ENCODE measurements at regions not wholly inside any gene's neighbourhood (a gene's known extent, or its start where the extent isn't known, plus 50 kb on each side); places are given as distances from the start of the nearest gene placed in this dataset.

DNA sequence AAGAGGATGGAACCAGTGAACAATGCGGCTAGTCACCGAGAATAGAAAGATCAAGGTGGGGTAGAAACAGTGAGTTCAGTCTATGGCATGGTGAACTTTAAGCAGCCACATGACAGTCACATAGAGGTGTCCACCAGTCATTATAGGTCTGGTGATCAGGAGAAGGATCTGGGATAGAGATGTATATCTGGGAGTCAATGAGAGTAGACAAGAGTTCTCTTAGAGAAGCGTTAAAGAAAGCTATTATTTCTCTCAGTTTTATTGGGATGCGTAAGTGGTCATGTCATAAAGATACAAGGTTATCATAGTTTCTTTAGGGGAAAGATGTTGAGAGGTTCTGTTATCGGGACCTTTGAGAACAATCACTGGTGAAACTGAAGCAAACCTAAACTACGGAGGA lies 136.1 kb upstream of the SLC38A2 start:
- CTCF ChIA-PET, result no interaction called here
- peaks cover 27% of the 10 kb centered on the region; the same call in 1 of the 2 replicates for H3K9me3 ChIP-seq (ENCODE audit: low read length)
- H2AFZ ChIP-seq (ENCODE audit: low read length), result no peak overlapping the region
- no peaks in the 10 kb centered on the region; the same call in 1 of the 2 replicates for H3K36me3 ChIP-seq (ENCODE audit: low read depth, low read length)
- no peak overlapping the region for H3K4me3 ChIP-seq (ENCODE audit: low read length)
- no peak overlapping the region for H3K9ac ChIP-seq (ENCODE audit: low read length)
- DNase-seq, result no peak
- H3F3A ChIP-seq (ENCODE audit: low read length, unreplicated experiment), result no peaks in the 10 kb centered on the region
- H3K4me1 ChIP-seq (ENCODE audit: insufficient read depth, low read length), result peaks cover 10% of the 10 kb centered on the region
- no peak overlapping the region for H3K27ac ChIP-seq (ENCODE audit: low read length)
- H3K27me3 ChIP-seq (ENCODE audit: low read length), result no peaks in the 10 kb centered on the region
- no peaks in the 10 kb centered on the region for H4K20me1 ChIP-seq (ENCODE audit: low read length)
- H3K9me2 ChIP-seq (replicated peaks; ENCODE audit: low read length), result no peaks in the 10 kb centered on the region
- ATAC-seq, result no peak
- BruUV-seq (replicated peaks), result no TSS peak
- no peaks in the 10 kb centered on the region for H3K79me2 ChIP-seq (ENCODE audit: low read length)
- no peak overlapping the region for H3K4me2 ChIP-seq (ENCODE audit: low read length)
- intact Hi-C loops (cut with micrococcal nuclease), result no loop called here
- no peak for TF ChIP-seq EZH2 (IDR thresholded peaks at IDR 0.05; ENCODE audit: low read length, unreplicated experiment)
- TF ChIP-seq, protein P1, sequence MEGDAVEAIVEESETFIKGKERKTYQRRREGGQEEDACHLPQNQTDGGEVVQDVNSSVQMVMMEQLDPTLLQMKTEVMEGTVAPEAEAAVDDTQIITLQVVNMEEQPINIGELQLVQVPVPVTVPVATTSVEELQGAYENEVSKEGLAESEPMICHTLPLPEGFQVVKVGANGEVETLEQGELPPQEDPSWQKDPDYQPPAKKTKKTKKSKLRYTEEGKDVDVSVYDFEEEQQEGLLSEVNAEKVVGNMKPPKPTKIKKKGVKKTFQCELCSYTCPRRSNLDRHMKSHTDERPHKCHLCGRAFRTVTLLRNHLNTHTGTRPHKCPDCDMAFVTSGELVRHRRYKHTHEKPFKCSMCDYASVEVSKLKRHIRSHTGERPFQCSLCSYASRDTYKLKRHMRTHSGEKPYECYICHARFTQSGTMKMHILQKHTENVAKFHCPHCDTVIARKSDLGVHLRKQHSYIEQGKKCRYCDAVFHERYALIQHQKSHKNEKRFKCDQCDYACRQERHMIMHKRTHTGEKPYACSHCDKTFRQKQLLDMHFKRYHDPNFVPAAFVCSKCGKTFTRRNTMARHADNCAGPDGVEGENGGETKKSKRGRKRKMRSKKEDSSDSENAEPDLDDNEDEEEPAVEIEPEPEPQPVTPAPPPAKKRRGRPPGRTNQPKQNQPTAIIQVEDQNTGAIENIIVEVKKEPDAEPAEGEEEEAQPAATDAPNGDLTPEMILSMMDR (conservative IDR thresholded peaks at IDR 0.05; ENCODE audit: low read depth, low read length), result no peak
- no peak for TF ChIP-seq EZH2phosphoT487 (IDR thresholded peaks at IDR 0.05; ENCODE audit: borderline replicate concordance, low read length)
- POLR2A ChIA-PET (ENCODE audit: unreplicated experiment), result no interaction called here

DNA sequence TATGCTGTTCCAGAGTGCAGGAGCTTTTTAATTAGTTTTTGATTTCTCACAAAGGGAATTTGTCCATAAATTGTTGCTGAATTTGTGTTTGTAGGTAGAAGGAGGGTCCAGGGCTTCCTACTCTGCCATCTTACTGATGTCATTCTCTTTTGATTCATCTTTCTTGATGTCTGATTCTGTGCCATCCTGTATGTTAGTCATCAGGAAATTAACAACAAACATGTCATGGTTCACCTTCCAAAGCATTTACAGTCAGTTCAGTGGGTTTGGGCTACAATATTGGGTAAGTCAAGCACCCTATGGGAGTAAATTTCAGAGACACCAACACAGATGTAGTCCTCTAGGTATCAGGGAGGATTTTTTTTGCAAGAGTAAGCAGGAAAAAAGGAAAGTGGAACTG lies 135.2 kb upstream of the SLC38A2 start:
- Histone ChIP-seq H3K9ac (ENCODE audit: low read length) (no peak overlapping the region), H3K4me1 (ENCODE audit: insufficient read depth, low read length) (peaks cover 10% of the 10 kb centered on the region), H3K27me3 (ENCODE audit: low read length) (no peaks in the 10 kb centered on the region), H3F3A (ENCODE audit: low read length, unreplicated experiment) (no peaks in the 10 kb centered on the region), H4K20me1 (ENCODE audit: low read length) (no peaks in the 10 kb centered on the region), H3K4me3 (ENCODE audit: low read length) (no peak overlapping the region), H3K4me2 (ENCODE audit: low read length) (no peak overlapping the region), H3K79me2 (ENCODE audit: low read length) (no peaks in the 10 kb centered on the region), H3K9me3 (ENCODE audit: low read length) (peaks cover 29% of the 10 kb centered on the region; the same call in 1 of the 2 replicates), H3K27ac (ENCODE audit: low read length) (peak overlapping the region; percentile 20; the same call in 1 of the 2 replicates), H2AFZ (ENCODE audit: low read length) (no peak overlapping the region), H3K9me2 (replicated peaks; ENCODE audit: low read length) (no peaks in the 10 kb centered on the region), H3K36me3 (ENCODE audit: low read depth, low read length) (no peaks in the 10 kb centered on the region; the same call in 1 of the 2 replicates)
- intact Hi-C loops (cut with micrococcal nuclease), result no loop called here
- peak; percentile 48 for DNase-seq
- ChIA-PET CTCF (no interaction called here), POLR2A (ENCODE audit: unreplicated experiment) (no interaction called here)
- no TSS peak for BruUV-seq (replicated peaks)
- ATAC-seq, result peak; percentile 60
- TF ChIP-seq, protein P1 (conservative IDR thresholded peaks at IDR 0.05; ENCODE audit: low read depth, low read length), result no peak
- no peak for TF ChIP-seq EZH2 (IDR thresholded peaks at IDR 0.05; ENCODE audit: low read length, unreplicated experiment)
- no peak for TF ChIP-seq EZH2phosphoT487 (IDR thresholded peaks at IDR 0.05; ENCODE audit: borderline replicate concordance, low read length)

DNA sequence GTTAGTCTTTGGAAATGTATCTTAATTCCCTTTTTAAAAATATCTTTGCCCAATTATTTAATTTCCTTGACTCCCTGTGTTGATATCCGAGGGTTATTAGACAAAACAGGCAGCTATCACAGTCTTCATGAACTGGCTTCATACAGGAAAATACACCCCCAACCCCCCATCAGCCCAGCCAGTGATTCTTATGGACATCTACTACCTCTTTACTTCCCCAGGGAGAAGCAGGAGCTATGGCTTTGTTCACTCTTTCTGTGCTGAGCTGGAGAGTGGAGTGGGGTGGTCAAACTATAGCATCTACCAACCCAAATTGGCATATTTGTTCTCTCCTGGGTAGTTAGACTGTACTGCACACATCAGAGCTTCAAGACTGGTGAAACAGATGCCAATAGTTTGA lies 134.4 kb upstream of the SLC38A2 start:
- Histone ChIP-seq H3K27ac (ENCODE audit: low read length) (no peak overlapping the region), H3K4me3 (ENCODE audit: low read length) (no peak overlapping the region), H3K27me3 (ENCODE audit: low read length) (no peaks in the 10 kb centered on the region), H3F3A (ENCODE audit: low read length, unreplicated experiment) (no peaks in the 10 kb centered on the region), H2AFZ (ENCODE audit: low read length) (no peak overlapping the region), H4K20me1 (ENCODE audit: low read length) (no peaks in the 10 kb centered on the region), H3K9ac (ENCODE audit: low read length) (no peak overlapping the region), H3K9me3 (ENCODE audit: low read length) (peaks cover 29% of the 10 kb centered on the region; the same call in 1 of the 2 replicates), H3K9me2 (replicated peaks; ENCODE audit: low read length) (no peaks in the 10 kb centered on the region), H3K4me2 (ENCODE audit: low read length) (no peak overlapping the region), H3K36me3 (ENCODE audit: low read depth, low read length) (no peaks in the 10 kb centered on the region; the same call in 1 of the 2 replicates), H3K79me2 (ENCODE audit: low read length) (no peaks in the 10 kb centered on the region), H3K4me1 (ENCODE audit: insufficient read depth, low read length) (peaks cover 10% of the 10 kb centered on the region)
- POLR2A ChIA-PET (ENCODE audit: unreplicated experiment), result no interaction called here
- CTCF ChIA-PET, result no interaction called here
- no peak for DNase-seq
- no peak for ATAC-seq
- BruUV-seq (replicated peaks), result no TSS peak
- TF ChIP-seq EZH2phosphoT487 (IDR thresholded peaks at IDR 0.05; ENCODE audit: borderline replicate concordance, low read length) (no peak), EZH2 (IDR thresholded peaks at IDR 0.05; ENCODE audit: low read length, unreplicated experiment) (no peak)
- TF ChIP-seq, protein P1 (conservative IDR thresholded peaks at IDR 0.05; ENCODE audit: low read depth, low read length), result no peak
- intact Hi-C loops (cut with micrococcal nuclease), result no loop called here

Data from PC-3 (cell line).